GM21360 (cell line): ENCODE measurements at regions not wholly inside any gene's neighbourhood (a gene's known extent, or its start where the extent isn't known, plus 50 kb on each side); places are given as distances from the start of the nearest gene placed in this dataset.

Experiments used
- ATAC-seq: cut with Tn5 transposase; IDR thresholded peaks from one replicate; pipeline ENCODE4 v1.9.1; 2021; ENCODE audit warnings: mild to moderate bottlenecking, moderate library complexity; ENCODE audit not compliant: unreplicated experiment

DNA sequence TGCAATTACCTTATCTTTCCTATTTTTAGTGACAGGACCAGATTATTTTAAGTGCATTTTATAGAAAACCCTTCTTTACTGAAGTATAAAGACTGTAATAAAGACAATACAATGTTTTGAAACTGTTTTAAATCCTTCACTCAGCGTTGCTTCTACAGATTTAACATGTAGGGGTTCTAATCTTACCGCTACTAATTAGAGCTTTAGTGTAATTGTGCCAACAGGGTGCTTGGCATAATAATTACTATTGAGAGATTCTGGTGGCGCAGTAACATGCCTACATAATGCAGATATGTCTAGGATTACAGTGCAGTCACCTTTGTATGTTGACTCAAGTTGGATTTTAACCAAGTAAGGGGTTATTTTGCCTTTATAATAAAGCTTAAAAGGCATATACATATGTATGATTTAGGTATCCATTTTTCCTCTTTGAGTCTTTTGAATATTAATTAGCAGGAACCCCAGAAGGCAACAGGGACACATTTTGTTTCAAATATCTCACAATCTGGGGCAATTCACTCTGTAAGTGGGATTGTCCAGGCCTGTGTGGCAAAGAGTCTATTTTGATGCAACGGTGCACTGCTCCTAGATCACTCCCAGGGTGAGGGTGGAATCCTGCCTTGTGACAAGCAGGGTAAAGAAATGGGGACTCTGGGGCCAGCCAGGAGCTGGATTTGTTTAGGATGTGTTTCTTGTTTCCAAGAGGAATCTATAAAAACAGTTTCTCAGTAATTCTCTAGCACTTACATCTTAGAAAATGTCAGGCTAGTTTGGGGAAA, 604.7 kb upstream of the SALL1 start:
- ATAC-seq: no peak

DNA sequence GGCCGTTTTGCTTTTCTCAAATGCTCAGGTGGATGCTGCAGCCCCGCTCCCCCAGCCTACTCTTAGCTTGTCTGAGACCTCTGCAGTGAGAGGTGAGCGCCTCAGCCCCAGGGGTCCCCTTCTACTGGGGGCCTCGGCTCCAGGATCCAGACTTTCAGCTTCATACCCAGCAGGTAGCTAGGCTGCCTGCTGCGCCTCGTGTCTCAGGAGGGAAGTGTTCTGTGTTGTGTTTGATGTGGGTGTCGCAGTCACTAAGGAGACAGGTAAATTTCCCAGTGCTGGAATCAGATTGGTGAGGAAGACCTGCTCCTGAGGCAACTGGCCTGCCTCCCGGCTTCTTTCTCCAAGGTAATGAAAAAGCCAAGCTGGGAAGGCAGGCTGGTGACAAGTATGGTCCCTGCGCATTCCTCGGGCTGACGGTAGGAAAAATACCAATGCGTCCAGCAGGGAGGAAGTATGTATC, 604.0 kb upstream of the SALL1 start:
- no peak for ATAC-seq

DNA sequence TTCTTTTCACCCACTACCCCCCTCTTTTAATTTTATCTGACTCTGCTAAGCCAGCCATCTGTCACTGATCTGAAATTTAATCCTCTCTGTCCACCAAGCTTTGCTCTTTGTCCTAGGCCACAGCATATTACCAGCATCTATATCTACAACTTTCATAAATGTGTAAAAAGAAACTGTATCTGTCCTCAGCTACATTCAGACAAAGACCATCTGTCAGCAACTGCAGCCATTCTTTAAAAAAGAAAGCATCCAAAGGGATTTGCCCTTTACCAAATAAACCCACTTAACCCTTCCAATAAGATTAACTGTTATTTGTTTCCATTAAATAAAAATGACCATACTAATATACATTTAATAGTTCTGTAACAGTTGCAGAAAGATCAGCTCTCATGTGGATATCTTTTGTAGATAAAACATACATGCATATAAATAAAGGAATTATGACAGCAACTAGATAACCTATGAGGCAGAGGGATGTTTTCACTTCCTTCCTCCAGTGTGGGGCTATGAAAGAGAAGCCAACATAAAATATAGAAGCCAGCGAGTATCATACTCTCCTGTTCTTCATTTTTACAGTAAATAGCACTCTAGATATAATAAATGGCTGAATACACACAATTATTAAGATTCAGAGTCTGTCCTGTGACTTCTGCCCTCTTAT, 602.5 kb upstream of the SALL1 start:
- no peak for ATAC-seq

DNA sequence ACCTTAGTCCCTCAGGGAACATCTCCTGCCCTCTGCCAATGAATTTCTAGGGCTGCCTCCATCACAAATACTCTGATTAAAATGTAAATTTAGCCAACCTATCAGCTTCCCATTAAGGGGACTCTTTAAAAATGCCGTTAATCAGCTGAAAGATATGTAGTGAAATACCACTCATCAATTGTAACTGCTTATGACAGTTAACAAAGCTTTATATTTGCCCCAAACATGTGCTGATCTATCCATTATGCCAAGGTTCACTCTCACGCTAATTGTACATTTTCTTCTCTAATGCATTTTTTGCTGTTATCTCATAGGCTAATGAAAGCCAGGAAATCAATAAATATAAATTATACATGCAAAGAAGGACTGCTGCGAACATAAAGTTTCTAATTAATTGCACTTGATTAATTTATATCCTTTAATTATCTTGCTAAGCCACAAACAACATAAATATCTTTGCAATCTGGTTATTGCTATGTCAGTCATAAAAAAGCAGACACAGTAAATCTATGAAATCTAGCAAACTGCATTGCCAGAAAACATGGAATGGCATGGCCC, 601.4 kb upstream of the SALL1 start:
- ATAC-seq: no peak

DNA sequence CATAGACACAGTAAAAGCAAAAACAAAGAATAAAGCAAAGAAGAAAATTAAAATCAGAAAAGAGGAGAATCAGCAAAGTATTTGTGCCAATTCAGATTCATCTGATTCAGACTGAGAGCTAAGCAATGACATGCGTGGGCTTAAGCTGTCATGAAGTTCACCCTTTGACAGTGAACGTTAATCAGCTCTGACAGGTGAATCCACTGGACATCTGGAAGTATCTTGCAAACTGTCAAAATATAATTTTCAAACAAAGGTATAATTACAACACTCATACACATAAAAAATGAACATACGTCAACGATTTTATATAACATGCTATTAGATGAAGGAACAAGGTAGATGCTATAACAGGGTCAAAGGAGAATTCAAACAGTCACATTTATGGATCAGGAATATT, 596.3 kb upstream of the SALL1 start:
- no peak for ATAC-seq

DNA sequence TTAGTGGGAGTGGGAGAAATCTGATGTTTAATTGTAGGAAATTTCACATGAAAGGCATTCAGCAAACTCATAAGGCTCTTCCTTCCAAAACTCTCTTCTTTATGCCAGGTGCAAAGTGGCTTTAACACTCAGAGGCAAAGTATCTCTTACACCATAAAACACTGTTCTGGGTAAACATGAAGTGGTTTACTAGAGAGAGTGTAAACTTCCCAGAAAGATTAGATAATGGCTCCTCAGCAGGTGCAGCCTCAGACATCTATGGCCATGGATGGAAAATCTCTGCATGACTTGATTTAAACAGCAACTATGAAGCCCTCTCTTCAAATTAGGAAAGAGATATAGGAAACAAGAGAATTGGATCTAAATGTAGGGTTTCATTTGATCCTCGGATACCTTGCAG, 583.1 kb upstream of the SALL1 start:
- no peak for ATAC-seq

DNA sequence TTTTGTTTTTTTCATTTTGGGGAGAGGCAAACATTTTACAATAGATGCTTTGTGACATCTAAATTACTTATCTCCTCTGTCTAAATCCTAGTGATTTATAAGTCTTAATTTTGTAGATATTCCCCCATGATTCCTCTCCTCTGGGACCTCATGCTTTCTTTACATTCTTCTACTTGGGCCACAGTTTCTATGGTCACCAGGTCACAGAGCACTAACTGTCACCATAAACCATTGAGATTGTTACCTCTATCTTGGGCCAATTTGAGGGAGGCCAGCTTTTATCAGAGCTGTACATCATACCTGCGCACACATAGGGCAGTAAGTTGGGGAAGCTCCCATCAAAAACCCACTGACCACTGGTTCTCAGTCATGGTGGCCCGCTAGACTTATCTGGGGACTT, 582.1 kb upstream of the SALL1 start:
- no peak for ATAC-seq

DNA sequence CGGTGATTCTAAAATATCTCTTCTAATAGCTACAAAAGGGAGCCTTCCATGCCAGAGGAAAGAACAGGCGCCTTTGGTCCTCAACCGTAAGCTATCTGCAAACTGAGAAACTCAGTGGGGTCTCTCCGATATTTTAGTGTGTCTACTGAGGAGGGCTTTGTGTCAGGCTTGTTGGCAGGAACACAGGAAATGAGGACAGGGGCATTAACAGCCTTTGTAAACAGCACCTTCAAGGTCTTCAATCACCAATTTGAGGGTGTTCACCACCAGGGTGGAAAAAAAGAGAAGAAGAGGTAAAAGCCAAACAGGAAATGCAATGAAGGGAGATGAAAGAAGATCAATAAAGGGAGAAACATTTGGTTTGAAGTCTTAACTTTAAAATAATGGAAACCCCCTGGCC, 580.1 kb upstream of the SALL1 start:
- no peak for ATAC-seq

DNA sequence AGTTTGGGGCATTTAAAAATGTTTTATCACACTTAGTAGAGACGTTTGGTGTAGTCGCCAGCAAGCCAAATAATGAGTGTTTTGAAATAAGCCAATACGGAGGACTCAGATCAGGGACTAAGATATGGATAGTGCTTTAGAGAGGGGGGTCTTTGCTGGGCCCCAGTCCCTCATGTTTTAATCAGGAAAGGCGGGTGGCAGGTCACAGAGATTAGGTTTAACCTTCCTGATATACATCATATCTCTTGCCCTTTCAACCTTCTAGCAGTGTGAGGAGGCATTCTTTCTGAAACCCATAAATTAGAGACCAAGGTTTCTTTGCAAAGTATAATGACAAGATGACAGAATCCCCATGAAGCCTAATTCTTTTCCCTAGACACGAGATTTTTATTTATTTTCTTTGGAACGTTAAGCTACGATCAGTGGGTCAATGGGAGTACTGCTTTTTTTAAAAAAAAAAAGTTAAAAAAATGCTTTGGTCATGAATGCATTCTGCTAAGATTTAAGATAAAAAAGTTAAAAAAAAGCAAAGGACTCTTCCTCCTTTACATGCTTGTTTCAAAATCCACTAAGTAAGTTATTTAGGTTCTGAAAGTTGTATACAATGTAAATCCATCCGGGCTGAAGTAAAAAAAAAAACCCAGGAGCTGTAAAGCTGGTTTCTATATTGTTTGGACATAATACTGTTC, 572.1 kb upstream of the SALL1 start:
- no peak for ATAC-seq

DNA sequence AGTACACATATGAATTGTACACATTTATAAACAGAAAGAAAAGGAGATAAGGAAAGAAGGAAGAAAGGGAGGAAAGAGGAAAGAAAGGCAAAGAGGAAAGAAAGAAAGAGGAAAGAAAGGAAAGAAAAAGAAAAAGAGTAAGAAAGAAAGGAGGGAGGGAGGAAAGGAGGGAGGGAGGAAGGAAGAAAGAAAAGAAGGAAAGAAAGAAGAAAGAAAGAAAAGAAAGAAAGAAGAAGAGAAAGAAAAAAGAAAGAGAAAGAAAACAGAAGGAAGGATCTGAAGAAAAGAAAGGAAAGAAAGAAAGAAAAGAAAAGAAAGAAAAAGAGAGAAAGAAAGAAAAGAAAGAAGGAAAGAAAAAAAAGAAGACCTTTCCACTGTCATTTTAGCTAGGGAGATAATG, 571.4 kb upstream of the SALL1 start:
- no peak for ATAC-seq

DNA sequence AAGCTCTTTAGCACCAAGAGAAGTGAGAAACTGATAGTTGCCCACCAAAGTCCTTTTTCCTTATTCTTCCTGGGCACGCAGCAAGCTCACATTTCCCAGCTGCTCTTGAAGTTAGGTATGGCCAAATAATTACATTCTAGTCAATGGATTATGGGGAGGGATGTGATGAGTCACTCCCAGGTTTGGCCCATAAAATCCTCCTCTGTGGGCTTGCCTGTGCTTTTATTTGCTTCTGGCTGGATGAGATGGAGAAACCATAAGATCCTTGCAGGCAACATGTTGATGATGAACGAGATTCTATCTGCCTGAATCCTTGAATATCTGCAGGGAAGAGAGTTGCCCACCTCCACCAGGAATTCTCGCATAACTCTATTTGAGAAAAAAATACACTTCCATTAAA, 568.3 kb upstream of the SALL1 start:
- no peak for ATAC-seq

DNA sequence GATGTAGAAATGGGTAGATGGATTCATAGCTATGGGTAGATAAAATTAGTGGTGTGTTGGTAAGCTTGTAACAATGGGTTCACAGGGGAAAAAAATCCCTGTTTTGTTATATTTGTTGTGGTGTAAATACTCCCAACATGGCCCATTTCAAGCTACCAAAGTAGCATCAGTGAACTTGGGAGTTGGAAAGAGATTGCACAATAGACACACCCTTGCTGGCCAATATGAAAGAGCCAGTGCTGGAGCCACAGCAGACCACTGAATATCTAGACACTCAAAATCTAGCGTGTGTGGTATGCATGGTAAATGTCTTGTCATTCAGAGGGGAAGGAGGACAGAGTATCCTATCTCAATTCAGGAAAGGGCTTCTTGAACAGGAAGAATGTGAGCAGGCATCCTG, 565.1 kb upstream of the SALL1 start:
- no peak for ATAC-seq

DNA sequence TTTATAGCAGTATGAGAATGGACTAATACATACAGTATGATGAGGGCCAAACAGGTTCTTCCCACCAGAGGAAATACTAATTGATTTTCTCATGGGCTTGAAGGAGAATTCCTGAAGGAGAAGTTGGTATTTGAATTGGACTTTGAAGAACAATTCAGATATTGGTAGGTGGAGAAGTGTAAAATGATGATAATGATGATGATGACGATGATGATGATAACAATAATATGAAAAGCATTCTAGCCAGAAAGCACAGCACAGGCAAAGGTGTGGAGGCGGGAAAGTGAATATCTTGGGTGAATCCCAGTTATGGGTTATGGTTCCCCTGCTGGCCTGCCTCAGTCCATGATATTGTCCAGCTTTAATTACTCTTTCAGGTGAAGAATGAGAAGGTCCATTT, 562.4 kb upstream of the SALL1 start:
- no peak for ATAC-seq

DNA sequence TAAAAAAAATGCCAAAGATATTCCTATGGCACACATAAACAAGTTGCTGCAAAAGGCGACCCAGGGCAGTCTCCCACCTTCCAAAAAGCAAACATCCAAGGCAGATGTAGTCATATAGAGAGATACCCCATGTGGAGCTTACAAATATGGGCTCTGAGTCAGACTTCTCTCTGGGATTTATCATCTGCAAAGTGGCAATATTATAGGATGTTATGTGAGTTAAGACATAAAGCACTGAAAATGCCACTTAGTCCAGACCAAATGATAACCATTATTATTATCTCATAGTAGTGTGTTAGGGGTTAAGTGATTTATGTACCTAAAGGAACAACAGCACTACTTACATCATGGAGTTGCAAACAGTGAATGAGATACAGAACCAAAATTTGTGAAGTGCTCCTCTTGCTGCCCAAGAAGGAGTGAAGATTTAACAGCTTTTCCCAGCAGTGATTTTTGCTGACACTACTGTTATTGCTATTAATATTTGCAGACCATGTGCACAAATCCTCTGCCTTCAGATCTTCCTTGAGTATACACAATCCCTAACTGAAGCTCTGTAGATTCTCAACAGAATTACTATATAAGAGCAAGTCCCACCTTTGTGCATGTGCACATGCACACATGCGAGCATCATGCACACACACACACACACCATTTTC, 560.0 kb upstream of the SALL1 start:
- no peak for ATAC-seq

DNA sequence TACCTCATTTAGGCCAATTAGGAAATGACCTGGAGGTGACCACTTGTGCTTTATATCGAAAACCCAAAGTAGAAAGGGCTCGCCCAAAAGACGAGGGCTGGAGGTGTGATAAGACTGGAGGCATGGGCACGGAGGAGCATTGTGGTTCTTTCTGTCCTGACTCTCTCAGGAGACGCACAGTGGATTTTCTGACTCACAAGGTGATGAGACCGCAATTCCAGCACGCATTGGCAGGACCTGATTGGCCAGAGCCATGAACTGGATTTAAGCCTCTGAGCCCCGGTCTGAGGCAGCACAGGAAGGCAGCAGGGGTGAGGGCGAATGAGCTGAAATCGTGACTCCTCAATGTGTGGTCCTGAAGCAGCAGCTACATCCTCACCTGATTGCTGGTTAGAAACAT, 559.1 kb upstream of the SALL1 start:
- ATAC-seq: no peak

DNA sequence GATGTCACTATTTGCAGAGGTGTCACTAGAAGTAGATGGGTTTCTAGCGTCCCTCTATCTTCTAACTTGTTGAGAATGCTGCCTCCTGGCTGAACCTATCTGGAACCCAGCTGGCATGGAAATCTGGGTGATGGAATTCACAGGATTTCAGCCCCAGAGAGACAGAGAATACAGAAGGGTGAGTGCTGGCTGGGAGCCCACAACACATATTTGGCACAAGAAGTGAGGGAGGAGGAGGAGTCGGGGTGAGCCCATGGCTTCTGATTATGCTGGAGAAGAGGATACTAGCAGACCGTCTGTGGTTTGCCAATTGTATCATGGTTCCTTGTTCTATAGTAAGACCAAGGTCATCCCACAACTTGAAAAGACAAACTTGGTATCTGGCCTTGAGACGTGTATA, 557.8 kb upstream of the SALL1 start:
- ATAC-seq: no peak

DNA sequence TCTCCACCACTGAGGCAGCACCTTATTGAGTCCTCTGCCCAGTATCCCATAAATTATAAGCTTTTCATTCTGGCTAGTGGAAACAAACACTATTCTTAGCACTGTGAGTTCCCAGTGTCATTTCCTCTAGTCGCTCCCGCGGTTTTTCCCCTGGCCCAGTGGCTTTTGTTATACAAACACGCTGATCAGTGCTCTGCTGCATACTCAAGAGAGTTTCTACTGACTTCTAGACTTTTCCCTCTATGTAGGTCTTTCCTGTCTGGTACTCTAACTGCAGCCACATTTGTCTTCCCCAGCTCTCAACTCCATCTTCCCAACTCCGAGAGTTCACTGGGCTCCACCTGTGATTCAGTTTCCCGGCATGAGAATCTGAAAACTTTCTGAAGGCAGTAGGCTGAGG, 556.6 kb upstream of the SALL1 start:
- no peak for ATAC-seq

DNA sequence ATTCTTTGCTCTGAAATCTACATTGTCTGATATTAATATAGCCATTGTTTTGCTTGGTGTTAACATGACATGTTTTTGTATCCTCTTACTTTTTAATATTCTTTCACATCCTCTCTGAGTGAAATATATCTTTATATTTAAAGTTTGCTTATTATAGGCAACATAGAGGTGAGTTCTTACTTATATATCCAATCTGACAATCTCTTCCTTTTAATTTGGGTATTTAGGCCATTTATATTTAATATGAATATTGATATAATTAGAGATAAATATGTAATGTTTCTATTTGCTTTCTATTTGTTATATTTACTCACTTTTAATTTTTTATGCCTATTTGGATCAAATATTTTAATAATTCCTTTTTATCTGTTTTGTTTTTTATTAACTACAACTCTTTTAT, 554.1 kb upstream of the SALL1 start:
- no peak for ATAC-seq

DNA sequence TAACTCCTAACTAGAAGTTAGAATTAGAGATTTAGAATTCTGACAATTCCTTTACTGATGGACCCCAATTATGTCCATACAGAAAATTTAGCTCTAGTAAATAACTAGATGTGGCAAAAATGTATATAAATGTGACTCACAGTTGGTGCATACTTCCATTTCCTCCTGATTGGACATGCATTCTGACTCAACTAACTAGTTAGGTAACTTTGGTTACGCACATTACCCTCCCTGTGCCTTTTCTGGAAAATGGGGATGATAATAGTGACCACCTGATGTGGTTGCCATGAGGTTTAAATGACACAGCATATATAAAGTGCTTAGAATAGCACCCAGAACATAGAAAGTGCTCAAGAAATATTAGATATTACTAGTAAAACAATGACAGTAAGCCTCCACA, 550.0 kb upstream of the SALL1 start:
- no peak for ATAC-seq

DNA sequence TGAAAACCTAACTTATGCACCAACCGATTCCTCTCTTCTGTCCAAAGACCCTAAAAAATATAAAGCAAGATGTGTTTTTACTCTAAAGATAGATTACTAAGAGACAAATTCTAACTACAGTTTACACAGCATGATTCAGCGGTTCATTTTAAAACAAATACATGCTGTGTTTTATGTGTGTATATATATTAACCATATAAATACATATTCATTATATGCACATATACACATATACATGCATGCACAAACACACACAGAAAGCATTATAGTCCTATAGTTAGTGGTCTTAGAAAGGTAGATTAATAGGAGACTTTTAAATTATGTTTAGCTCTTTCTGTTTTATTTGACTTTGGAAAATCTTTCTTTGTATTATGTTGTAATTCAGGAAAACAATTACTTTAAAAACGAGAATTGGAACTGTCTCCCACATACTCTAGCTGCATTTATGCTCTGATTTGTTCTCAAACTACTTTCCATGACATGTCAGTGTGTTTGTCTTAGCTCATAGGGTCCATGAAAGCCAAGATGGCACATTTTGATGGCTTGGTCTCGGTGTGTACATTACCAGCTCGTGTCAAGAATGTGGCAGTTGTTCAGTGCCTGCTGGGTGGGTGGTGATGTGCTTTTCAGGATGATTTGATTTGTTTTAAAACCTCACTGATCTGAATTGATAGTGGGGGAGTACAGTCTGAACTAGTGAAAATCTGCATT, 548.8 kb upstream of the SALL1 start:
- no peak for ATAC-seq

DNA sequence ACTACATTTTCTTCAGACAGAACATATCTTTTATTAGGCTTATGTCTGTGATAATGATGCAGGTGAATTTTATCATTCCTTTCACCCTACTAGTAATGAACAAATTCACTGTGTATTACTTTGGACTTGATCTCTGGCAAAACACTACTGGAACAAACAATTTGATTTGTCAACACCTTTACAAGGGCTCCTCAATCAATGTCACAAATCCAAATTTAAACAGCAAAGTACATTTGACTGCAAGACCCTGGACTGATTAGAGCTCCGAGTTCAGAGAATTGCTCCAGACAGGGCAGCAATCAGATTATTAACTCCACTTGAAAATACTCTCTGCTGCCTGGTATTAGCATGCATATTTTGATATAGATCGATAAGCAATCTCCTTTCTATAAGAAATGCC, 547.6 kb upstream of the SALL1 start:
- ATAC-seq: no peak
